Endothelial cell of umbilical vein (primary cell): ENCODE measurements at regions not wholly inside any gene's neighbourhood (a gene's known extent, or its start where the extent isn't known, plus 50 kb on each side); places are given as distances from the start of the nearest gene placed in this dataset.
"Not testable (repeated sequence)": the region's sequence is repeated elsewhere in the genome, so short reads cannot be mapped to it uniquely, and the experiment has no call there.

Experiments used
- CTCF ChIP-seq, 2 donors: IDR thresholded peaks; 1 replicate in 1 of 2; 2 replicates in 1 of 2; pipeline ENCODE4 v1.5.1; 2011; ENCODE audit warnings: low read length in 2 of 2, mild to moderate bottlenecking in 2 of 2, moderate library complexity in 2 of 2, control low read depth in 1 of 2, inconsistent platforms in 1 of 2, low read depth in 1 of 2; ENCODE audit not compliant: insufficient read depth in 1 of 2; ENCODE audit errors: extremely low read depth in 1 of 2
- EZH2 ChIP-seq: IDR thresholded peaks from 2 replicates; pipeline ENCODE4 v1.6.1; 2012; ENCODE audit warnings: borderline replicate concordance, low read depth, mild to moderate bottlenecking, moderate library complexity, low read length, inconsistent platforms; ENCODE audit not compliant: severe bottlenecking
- MYC ChIP-seq: IDR thresholded peaks from one replicate; pipeline ENCODE4 v1.6.1; 2011; ENCODE audit warnings: mild to moderate bottlenecking, low read depth, low read length
- POLR2A ChIP-seq: IDR thresholded peaks from 2 replicates; pipeline ENCODE4 v1.6.1; 2012; ENCODE audit warnings: low read depth, mild to moderate bottlenecking, control low read depth, low read length
- POLR2AphosphoS5 ChIP-seq: IDR thresholded peaks from 2 replicates; pipeline ENCODE4 v1.6.1; 2012; ENCODE audit warnings: low read depth, mild to moderate bottlenecking, control low read depth, low read length, moderate library complexity; ENCODE audit not compliant: insufficient read depth

GRCh38 chr4:49215082-49215479, 229.0 kb downstream of the CWH43 start:
- not testable (repeated sequence) for TF ChIP-seq CTCF (IDR thresholded peaks at IDR 0.05; ENCODE audit: extremely low read depth in 1 of 2, insufficient read depth in 1 of 2, low read depth in 1 of 2, low read length in 2 of 2); EZH2; POLR2AphosphoS5; MYC; POLR2A
